AML-193 (cell line): ENCODE measurements at regions not wholly inside any gene's neighbourhood (a gene's known extent, or its start where the extent isn't known, plus 50 kb on each side); places are given as distances from the start of the nearest gene placed in this dataset.

Source experiments
- DNase-seq, 2 experiments: peaks; one replicate each; lab custom pipeline; 2025; lab: John Stamatoyannopoulos, UW

- no peak for DNase-seq
Observed at GRCh38 chr13:55464222-55464621, 1676.5 kb upstream of the PRR20A start.

- DNase-seq, result no peak
Observed at GRCh38 chr13:55467476-55467875, 1673.2 kb upstream of the PRR20A start.

GRCh38 chr13:55483626-55484158, 1657.0 kb upstream of the PRR20A start:
- no peak for DNase-seq

GRCh38 chr13:55493297-55493696, 1647.4 kb upstream of the PRR20A start:
- no peak for DNase-seq

- no peak for DNase-seq
Observed at GRCh38 chr13:55497486-55497885, 1643.2 kb upstream of the PRR20A start.

- DNase-seq, result no peak
Observed at GRCh38 chr13:55500694-55501093, 1640.0 kb upstream of the PRR20A start.

GRCh38 chr13:55516610-55517009, 1624.1 kb upstream of the PRR20A start:
- DNase-seq, result no peak

- no peak for DNase-seq
Observed at GRCh38 chr13:55517312-55517711, 1623.4 kb upstream of the PRR20A start.

- DNase-seq, result no peak
Observed at GRCh38 chr13:55528434-55528833, 1612.3 kb upstream of the PRR20A start.

GRCh38 chr13:55534306-55534705, 1606.4 kb upstream of the PRR20A start:
- DNase-seq, result no peak

GRCh38 chr13:55538424-55538823, 1602.3 kb upstream of the PRR20A start:
- no peak for DNase-seq

- DNase-seq, result no peak
Observed at GRCh38 chr13:55543053-55543452, 1597.7 kb upstream of the PRR20A start.

GRCh38 chr13:55550624-55551023, 1590.1 kb upstream of the PRR20A start:
- no peak for DNase-seq

- no peak for DNase-seq
Observed at GRCh38 chr13:55553701-55554100, 1587.0 kb upstream of the PRR20A start.

GRCh38 chr13:55554741-55555140, 1586.0 kb upstream of the PRR20A start:
- no peak for DNase-seq

- no peak for DNase-seq
Observed at GRCh38 chr13:55560331-55560730, 1580.4 kb upstream of the PRR20A start.

GRCh38 chr13:55563267-55563666, 1577.5 kb upstream of the PRR20A start:
- no peak for DNase-seq

- no peak for DNase-seq
Observed at GRCh38 chr13:55566334-55566733, 1574.4 kb upstream of the PRR20A start.

GRCh38 chr13:55566779-55567178, 1573.9 kb upstream of the PRR20A start:
- DNase-seq, result no peak

- DNase-seq, result no peak
Observed at GRCh38 chr13:55567721-55568625, 1572.7 kb upstream of the PRR20A start.

GRCh38 chr13:55569082-55569481, 1571.6 kb upstream of the PRR20A start:
- no peak for DNase-seq

- no peak for DNase-seq
Observed at GRCh38 chr13:55569514-55569913, 1571.2 kb upstream of the PRR20A start.

- no peak for DNase-seq
Observed at GRCh38 chr13:55570371-55570770, 1570.3 kb upstream of the PRR20A start.
